ENCODE measurements at regions not wholly inside any gene's neighbourhood (a gene's known extent, or its start where the extent isn't known, plus 50 kb on each side); places are given as distances from the start of the nearest gene placed in this dataset.

- DNase-seq = no peak
- H3K9ac ChIP-seq (ENCODE audit: low read depth in 2 of 2, low read length in 2 of 2) = no peak overlapping the region
- no peaks in the 10 kb centered on the region for H3K27me3 ChIP-seq
- no peak overlapping the region for H3K27ac ChIP-seq
- H3K36me3 ChIP-seq = no peaks in the 10 kb centered on the region
- intact Hi-C loops (cut with DNase I) = no loop called here
- H3K9me3 ChIP-seq = no peaks in the 10 kb centered on the region
- TF ChIP-seq CTCF (IDR thresholded peaks at IDR 0.05) = no peak
- H3K4me1 ChIP-seq = no peaks in the 10 kb centered on the region
- no peak overlapping the region for H3K4me3 ChIP-seq
Measured at GRCh38 chr20:7210910-7211309, 443.4 kb downstream of the BMP2 start.

GRCh38 chr20:7214081-7214740 lies 446.7 kb downstream of the BMP2 start:
- Histone ChIP-seq H3K27me3 (no peaks in the 10 kb centered on the region), H3K9ac (ENCODE audit: low read depth in 2 of 2, low read length in 2 of 2) (no peak overlapping the region), H3K9me3 (no peaks in the 10 kb centered on the region), H3K27ac (no peak overlapping the region), H3K36me3 (no peaks in the 10 kb centered on the region), H3K4me3 (no peak overlapping the region), H3K4me1 (no peaks in the 10 kb centered on the region)
- TF ChIP-seq CTCF (IDR thresholded peaks at IDR 0.05) = no peak
- intact Hi-C loops (cut with DNase I) = no loop called here
- DNase-seq = no peak

DNA sequence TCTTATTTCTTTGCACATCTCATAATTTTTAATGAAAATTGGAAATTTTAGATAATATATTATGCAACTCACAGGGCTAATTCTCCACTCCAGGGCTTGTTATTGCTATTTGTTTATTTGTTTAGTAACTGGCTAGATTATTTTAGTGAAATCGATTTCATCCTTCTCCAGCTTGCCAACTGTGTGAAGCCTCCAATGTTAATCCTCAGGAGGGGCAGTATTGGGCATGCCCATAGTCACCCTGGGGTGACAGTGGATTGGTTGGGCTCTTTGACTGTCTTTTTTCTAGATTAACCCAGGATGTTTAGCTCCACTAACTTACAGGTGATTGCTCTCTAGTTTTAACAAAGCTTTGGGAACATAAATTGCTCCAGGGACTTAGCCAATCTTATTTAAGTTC lies 450.1 kb downstream of the BMP2 start:
- no peaks in the 10 kb centered on the region for H3K27me3 ChIP-seq
- intact Hi-C loops (cut with DNase I) = no loop called here
- no peaks in the 10 kb centered on the region for H3K36me3 ChIP-seq
- H3K4me1 ChIP-seq = no peaks in the 10 kb centered on the region
- no peak overlapping the region for H3K4me3 ChIP-seq
- H3K9me3 ChIP-seq = no peaks in the 10 kb centered on the region
- H3K27ac ChIP-seq = no peak overlapping the region
- no peak for TF ChIP-seq CTCF (IDR thresholded peaks at IDR 0.05)
- H3K9ac ChIP-seq (ENCODE audit: low read depth in 2 of 2, low read length in 2 of 2) = no peak overlapping the region
- no peak for DNase-seq

DNA sequence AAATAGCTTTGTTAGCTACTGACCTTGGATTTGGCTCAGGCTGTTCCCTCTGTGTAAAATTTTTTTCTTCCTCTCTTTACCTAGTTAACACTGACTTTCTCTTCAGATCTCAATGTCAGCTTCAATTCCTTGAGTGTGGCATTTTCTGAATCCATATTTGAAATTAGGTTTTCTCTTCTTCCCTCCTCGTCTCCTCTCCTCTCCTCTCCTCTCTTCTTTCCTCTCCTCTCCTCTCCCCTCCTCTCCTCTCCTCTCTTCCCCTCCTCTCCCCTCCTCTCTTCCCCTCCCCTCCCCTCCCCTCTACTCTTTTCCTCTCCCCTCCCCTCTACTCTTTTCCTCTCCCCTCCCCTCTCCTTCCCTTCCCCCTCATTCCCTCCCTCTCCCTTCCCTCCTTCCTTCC lies 453.3 kb downstream of the BMP2 start:
- no peak overlapping the region for H3K4me3 ChIP-seq
- H3K9ac ChIP-seq (ENCODE audit: low read depth in 2 of 2, low read length in 2 of 2) = no peak overlapping the region
- no peaks in the 10 kb centered on the region for H3K4me1 ChIP-seq
- no peaks in the 10 kb centered on the region for H3K9me3 ChIP-seq
- no peak for DNase-seq
- H3K36me3 ChIP-seq = no peaks in the 10 kb centered on the region
- H3K27me3 ChIP-seq = no peaks in the 10 kb centered on the region
- no peak overlapping the region for H3K27ac ChIP-seq
- no peak for TF ChIP-seq CTCF (IDR thresholded peaks at IDR 0.05)
- intact Hi-C loops (cut with DNase I) = no loop called here

GRCh38 chr20:7226156-7226555 lies 458.7 kb downstream of the BMP2 start:
- H3K9ac ChIP-seq (ENCODE audit: low read depth in 2 of 2, low read length in 2 of 2) = no peak overlapping the region
- TF ChIP-seq CTCF (IDR thresholded peaks at IDR 0.05) = no peak
- H3K9me3 ChIP-seq = no peaks in the 10 kb centered on the region
- H3K36me3 ChIP-seq = no peaks in the 10 kb centered on the region
- intact Hi-C loops (cut with DNase I) = no loop called here
- H3K4me3 ChIP-seq = no peak overlapping the region
- H3K4me1 ChIP-seq = no peaks in the 10 kb centered on the region
- no peak overlapping the region for H3K27ac ChIP-seq
- DNase-seq = no peak
- H3K27me3 ChIP-seq = no peaks in the 10 kb centered on the region

Measured in colonic mucosa (tissue), 4 donors.